GM20000 (cell line): ENCODE measurements at regions not wholly inside any gene's neighbourhood (a gene's known extent, or its start where the extent isn't known, plus 50 kb on each side); places are given as distances from the start of the nearest gene placed in this dataset.

ENCODE experiments used
- DNase-seq: peaks from one replicate; pipeline ENCODE4 v3.0.0; 2012; ENCODE audit warnings: low spot score
- TF ChIP-seq, protein P1 (sequence below): IDR thresholded peaks from 2 replicates; pipeline ENCODE4 v1.5.1; 2012; ENCODE audit warnings: mild to moderate bottlenecking, control low read depth; ENCODE audit errors: extremely low read depth, missing control alignments

DNA sequence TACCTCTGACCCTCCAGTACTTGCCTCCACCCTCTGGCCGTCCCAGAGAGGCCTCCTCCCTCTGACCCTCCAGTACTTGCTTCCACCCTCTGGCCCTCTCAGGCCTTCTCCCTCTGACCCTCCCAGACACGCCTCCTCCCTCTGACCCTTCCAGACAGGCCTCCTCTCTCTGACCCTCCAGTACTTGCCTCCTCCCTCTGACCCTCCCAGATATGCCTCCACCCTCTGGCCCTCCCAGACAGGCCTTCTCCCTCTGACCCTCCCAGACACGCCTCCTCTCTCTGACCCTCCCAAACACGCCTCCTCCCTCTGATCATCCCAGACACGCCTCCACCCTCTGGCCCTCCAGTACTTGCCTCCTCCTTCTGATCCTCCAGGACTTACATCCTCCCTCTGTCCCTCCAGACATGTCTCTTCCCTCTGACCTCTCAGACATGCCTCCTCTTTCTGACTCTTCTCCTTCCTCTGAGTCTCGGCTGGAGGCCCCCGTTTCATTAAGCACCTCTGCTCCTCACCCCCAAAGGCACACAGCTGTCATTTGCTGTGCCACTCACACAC lies 71.9 kb downstream of the PHETA1 start:
- TF ChIP-seq, protein P1, sequence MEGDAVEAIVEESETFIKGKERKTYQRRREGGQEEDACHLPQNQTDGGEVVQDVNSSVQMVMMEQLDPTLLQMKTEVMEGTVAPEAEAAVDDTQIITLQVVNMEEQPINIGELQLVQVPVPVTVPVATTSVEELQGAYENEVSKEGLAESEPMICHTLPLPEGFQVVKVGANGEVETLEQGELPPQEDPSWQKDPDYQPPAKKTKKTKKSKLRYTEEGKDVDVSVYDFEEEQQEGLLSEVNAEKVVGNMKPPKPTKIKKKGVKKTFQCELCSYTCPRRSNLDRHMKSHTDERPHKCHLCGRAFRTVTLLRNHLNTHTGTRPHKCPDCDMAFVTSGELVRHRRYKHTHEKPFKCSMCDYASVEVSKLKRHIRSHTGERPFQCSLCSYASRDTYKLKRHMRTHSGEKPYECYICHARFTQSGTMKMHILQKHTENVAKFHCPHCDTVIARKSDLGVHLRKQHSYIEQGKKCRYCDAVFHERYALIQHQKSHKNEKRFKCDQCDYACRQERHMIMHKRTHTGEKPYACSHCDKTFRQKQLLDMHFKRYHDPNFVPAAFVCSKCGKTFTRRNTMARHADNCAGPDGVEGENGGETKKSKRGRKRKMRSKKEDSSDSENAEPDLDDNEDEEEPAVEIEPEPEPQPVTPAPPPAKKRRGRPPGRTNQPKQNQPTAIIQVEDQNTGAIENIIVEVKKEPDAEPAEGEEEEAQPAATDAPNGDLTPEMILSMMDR: no peak
- no peak for DNase-seq

- TF ChIP-seq, protein P1: no peak
- no peak for DNase-seq
Observed at GRCh38 chr12:111295176-111295575, 73.7 kb downstream of the PHETA1 start.

DNA sequence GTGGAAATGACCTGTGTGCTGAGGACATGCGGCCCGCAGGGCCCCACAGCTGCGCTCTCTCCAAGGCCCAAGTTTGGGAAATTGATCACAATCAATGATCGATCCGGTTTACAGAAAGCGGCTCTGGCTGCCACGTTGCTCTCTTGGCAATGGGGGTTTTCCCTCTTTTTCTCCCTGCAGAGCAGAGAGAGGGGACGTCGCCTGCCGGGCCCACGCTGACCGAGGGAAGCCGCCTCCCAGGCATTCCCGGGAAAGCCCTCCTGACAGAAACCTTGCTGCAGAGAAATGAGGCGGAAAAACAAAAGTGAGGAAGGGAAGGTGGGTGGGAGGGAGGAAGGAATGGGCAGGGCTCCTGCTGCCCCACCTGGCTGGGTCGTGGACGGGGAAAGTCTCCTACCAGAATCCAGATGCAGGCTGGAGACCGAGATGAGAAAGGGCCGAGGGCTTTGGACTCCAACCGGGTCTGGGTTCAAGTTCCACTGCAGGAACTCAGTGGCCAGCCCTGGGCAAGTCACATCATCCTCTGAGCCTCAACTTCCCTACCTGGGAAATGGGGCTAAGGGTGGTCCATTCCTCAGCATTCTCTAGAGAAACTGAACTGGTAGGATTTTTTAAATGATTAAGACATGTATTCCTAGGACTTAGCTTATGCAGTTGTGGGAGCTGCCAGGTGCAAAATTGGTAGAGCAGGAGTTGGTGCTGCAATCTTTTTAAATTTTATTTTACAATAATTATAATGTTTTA lies 75.5 kb downstream of the PHETA1 start:
- DNase-seq: no peak
- TF ChIP-seq, protein P1: no peak

DNA sequence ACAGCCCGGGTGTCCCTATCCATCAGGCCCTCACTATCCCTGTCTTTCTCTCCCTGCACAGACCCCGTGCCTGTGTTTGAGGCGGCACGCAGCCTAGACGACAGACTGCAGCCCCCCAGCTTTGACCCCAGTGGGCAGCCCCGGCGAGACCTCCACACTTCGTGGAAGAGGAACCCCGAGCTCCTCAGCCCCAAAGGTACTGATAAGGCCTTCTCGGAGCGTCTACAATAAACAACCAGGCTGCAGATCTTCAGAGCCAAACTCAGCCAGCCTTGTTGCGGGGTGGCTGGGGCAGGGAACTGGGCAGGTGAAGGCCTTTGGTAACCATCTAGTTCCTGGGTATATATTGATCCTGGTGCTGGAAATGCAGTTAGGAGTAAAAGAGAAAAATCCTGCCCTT lies 77.5 kb downstream of the PHETA1 start:
- DNase-seq: no peak
- TF ChIP-seq, protein P1: no peak

DNA sequence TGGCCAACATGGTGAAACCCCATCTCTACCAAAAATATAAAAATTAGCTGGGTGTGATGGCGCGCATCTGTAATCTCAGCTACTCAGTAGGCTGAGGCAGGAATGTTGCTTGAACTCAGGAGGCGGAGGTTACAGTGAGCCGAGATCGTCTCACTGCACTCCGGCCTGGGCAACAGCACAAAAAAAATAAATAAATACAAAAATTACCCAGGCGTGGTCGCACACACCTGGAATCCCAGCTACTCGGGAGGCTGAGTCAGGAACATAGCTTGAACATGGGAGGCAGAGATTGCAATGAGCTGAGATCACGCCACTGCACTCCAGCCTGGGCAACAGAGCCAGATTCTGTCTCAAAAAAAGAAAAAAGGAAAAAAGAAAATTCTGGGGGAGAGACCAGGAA lies 80.1 kb downstream of the PHETA1 start:
- DNase-seq: no peak
- TF ChIP-seq, protein P1: no peak

- DNase-seq: no peak
- TF ChIP-seq, protein P1: no peak
Observed at GRCh38 chr12:111287125-111287900, 81.6 kb downstream of the PHETA1 start.

DNA sequence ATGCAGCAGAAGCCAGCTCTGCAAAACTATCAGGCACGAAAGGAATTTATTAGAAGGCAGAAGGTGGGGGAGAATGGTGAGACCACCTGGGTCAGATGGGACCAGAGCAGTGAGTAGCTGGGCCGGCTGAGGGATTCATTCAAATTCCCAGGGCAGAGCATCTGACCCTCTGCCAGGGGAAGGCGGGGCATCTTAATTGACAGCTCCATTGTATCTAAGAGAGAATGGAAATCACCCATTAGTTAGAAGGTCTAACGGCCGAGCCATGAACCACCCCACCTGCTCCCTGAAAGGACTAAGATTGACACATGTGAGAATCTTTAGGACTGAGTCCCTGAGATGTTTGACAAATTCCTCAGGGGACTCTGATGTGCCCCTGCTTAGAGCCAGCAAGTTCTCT lies 83.7 kb downstream of the PHETA1 start:
- TF ChIP-seq, protein P1: no peak
- DNase-seq: no peak
